GM19238 (cell line): ENCODE measurements at regions not wholly inside any gene's neighbourhood (a gene's known extent, or its start where the extent isn't known, plus 50 kb on each side); places are given as distances from the start of the nearest gene placed in this dataset.

ENCODE experiments used
- DNase-seq: peaks from one replicate; pipeline ENCODE4 v3.0.0; 2011; ENCODE audit warnings: low spot score; ENCODE audit not compliant: insufficient read length

DNA sequence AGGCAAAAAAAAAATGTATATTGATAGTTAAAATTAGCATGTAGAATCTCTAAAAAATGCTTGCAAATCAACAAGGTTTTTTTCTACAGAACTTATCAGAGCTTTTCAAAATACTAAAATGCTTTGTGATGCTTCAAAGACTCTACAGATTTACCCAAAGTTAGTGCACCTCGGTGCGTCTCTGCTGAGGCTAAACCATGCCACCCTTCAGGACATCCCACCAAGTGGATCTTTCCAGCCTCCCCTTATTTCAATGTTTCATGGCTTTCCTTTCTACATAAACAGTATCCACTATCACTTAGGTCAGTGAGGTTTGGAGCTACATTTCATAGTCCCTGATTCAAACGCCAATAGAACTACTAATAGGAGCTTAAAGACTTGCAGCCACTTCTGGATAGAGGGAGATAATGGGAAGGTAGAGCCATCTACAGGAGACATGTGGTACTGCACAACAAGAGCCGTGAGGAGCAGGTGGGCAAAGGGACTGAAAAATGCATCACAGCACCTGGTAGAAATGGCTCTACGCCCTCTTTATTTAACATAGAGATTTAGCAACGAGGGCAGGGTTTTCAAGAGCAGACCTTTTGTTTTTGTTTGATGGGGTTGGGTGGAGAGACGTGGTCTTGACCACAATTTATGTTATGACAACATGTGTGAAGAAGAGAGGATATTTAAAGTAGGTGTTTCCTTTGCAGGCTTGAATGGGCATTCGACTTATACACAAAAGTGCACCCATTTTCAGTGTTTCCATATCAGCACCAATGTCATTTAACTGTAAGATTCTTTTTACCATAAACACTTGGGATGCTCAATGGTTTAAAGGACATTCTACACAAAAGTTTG lies 56.1 kb upstream of the SLC35G4 start:
- DNase-seq: peak; percentile 40

DNA sequence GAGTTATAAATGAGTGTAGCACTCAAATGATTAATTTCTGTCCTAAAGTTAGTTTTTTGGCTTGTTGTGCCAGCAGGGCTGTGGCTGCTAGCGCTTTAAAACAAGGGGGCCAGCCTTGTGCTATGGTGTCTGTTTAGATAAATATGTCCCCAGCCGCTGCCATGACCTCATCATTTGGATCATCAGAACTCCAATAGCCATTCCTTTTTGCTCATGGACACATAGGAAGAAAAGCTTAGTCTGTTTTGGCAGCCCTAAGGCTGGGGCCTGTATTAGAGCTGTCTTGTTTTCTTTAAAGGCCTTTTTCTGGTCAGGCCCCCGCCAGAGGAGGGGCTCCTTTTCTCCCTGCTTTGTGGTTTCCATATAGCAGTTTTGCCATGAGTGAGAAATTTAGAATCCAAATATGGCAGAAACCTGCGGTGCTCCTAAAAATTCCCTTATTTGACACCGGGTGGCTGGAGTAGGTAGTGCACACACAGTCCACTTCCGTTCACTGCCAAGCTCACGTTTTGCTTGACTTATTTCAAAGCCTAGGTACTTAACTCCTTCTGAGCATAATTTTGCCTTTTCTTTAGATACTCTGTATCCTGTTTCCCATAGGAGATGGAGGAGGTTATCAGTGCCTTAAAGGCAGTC lies 60.4 kb upstream of the SLC35G4 start:
- no peak for DNase-seq

DNA sequence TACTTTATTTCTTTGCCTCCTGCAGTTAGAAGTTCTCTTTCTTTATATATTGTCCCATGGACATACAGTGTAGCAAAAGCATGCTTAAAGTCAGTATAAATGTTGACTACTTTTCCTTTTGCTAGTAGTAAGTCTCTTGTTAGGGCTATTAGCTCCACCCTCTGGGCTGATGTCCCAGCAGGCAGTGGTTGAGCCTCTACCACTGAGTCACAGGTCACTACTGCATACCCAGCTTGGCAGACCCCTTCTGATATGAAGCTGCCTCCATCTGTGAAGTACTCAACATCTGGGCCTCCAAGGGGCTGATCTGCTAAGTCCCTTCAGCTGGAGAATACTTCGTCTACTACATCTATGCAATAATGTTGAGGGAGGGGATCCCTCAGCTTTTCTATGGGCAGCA lies 61.0 kb upstream of the SLC35G4 start:
- DNase-seq: no peak

DNA sequence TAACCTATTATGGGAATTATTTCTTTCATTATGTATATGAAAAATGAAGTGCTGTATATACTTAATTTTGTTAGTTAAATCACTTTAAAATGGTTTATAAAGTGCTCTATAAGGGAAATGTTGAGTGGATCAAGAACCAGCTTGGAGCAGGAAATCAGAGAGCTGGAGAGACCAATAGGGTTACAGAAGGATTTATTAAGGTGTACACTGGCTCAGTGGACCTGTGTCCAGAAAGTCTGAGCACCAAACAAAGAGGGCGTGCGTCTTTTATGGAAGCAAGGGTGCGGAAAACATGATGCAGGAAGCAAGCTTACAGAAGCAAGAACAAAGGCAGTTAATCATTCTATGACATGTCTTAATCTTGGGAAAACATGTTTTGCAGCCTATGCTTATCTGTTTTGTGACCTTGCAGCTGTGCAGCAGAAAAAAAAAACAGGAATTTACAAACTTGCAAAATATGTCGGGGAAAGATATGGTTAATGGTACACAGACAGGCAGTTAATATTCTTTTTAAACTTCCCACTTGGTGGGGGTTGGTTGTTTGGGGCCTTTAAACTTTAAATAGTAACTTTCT lies 65.2 kb upstream of the SLC35G4 start:
- DNase-seq: no peak

DNA sequence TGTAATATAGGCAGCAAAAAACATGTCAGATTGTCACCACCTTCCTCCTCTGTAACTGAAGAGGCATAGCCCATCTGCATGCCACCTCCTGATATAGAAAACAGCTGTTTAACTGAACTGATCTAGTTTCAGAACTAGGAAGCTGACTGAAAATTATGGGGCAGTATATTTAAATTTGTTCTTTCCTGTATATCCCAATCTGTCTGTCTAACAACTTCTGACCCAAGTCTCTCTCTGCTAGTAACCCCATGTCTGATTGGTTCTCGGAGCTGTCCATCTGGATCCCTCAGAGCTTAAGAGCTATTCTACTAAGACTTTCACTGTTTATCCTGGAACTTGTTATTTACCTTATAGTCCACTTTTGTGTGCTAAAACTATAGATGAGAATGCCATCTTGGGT lies 68.2 kb upstream of the SLC35G4 start:
- DNase-seq: no peak

DNA sequence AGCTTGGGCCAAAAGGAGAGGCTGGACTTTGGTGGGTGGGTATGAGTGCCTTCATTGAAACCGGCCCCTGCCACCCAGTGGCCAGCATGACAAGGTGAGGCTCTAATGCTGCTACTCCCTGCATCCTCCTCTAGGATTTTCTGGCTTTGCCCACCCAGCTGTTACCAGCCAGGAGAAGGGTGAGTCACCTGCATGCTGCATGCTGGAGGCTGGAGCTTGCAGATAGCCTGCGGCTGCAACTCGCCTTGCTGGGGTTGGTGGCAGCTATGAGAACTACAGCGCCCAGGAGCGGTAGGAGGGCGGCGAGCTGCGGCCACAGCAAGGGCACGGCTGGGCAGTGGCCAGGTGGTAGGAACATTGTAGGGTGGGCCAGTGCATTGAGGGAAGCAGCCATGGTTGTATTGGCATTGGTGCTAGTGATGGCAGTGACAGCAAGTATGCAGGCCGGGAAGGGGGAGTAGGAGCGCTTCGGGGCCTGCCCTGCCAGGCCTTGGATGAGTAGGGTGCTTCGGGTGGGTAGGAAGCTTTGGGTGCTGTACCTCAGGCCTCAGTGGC lies 75.4 kb upstream of the SLC35G4 start:
- DNase-seq: no peak

DNA sequence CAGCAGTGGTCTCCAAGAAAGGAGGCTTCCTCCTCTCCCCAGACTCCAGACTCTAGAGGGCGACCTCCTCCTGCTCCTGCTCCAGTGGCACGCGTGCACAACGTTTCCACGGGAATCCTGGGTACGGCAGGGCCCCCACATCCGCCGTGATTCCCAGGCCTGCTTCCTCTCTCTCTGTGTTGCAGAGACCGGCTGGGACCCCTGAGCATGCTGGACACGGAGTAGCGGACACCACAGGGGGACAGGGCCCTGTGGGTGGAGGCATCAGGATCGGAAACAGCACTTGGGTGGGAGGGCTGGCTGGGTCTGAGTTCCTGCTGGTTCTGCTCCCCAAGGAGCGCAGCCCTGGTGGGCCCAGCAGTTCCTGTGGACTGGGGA lies 75.9 kb upstream of the SLC35G4 start:
- DNase-seq: no peak

DNA sequence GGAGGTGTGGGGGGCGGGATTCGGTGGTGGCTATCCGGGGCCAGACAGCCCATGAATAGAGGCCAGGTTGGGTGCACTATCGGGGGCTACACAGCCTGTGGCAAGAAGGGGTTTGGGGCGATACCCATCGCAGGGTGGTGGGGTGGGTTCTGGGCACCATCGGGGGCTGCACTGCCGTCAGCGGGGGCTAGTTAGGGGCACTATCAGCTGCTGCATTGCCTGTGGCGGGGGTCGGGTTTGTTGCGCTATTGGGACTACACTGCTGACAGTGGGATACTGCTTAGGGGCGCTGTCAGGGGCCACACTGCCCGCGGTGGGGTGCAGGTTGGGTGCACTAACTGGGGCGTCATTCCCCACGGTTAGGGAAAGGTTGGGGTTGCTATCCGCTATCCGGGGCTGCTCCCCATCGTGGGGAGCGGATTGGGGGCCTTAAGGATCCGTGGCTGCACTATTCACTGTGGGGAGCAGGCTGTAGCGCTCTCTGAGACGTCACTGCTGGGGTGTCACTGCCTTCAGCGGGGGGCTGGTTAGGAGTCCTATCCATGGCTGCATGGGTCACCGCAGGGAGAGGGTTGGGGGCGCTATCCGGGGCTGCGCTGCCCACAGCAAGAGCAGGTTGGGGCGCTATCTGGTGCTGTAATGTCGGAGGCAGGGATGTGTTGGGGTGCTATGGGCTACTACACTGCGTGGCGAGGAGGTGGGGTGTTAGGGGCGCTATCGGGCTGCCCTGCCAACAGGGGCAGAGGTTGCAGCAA lies 76.5 kb upstream of the SLC35G4 start:
- no peak for DNase-seq

DNA sequence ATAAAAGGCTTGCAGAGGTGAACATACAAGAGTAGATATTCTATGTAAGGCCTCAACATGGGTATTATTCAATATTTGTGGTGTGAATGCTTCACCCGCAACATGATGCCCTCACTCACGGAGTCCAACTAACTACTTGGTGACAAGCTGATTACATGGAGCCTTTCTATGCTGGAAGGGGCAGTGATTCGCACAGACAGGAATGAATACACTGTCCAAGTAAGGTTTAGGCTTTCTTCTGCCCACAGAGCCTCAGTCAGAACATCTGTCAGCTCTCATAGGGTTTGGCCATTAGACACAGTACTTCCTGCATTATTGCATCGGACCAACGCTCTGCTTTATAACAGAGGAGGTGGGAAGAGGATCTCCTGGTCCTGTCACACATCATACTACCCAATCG lies 80.3 kb upstream of the SLC35G4 start:
- DNase-seq: no peak

DNA sequence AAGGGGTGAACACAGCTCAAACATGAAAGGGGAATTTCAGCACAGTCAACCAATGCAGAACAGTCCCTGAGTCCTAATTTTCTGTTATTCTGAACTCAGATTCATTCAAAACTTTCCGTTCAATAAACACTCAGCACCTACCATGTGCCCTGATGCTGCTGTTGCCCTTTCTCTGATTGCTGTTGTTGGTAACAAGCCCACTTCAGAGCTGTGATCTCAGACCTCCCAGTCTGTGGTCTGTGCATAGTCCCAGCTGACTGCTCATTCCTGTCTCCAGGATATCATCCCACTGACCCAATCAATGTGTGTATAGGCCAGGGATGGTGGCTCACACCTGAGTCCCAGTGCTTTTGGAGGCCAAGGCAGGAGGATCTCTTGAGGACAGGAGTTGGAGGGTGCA lies 82.7 kb upstream of the SLC35G4 start:
- no peak for DNase-seq

DNA sequence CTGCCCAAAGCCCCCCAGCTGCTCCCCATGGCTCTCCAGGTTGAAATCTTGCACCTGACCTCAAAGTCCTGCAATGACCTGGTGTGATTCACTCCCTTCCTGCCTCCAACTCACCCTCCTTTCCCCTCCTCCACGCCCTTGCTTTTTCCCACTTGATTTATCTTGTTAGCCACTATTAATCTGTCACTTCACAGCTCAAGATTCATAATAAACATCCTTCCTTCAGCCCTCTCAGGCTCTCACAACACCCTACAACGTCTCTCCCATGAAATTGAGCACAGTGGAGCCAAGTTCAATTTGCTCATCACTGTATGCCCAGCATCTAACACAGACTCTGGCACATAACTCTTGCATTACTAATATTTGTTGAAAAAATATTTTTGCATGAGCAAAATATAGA lies 85.6 kb upstream of the SLC35G4 start:
- DNase-seq: no peak

DNA sequence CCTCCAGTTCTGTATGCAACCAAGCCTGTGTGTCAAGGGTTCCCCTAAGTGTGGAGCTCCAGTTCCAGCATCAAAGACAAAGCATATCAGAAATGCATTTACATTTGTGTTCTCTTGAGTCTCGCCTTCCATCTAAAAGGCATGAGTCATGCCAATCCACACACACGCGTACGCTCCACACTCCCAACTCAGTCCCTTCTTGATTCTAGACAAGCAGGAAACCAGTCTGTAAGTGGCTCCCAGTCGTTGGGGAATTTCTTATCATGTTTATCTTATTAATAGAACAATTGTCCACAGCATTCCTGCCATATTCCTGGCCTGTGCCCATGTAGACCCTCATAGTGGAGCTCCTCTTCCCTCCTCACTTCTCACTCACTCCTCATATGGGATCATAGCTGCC lies 86.4 kb upstream of the SLC35G4 start:
- DNase-seq: no peak

DNA sequence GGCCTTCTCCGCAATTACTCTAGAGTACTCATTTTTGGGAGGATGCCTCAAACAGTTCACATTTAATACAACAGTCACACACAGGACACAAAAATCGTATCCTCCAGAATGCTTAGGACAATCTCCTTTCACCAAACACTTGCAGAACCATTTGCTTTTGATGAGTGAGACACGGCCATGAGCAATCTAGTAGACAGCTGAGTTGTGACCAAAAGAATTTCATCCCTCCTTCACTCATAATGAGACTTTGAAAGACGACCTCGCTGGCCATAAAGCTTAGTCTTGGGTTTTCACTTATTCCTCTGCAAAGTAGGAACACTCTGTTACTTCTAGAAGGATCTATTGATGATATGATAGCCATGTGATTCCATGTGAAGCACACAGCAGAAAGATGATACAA lies 87.5 kb upstream of the SLC35G4 start:
- DNase-seq: no peak

DNA sequence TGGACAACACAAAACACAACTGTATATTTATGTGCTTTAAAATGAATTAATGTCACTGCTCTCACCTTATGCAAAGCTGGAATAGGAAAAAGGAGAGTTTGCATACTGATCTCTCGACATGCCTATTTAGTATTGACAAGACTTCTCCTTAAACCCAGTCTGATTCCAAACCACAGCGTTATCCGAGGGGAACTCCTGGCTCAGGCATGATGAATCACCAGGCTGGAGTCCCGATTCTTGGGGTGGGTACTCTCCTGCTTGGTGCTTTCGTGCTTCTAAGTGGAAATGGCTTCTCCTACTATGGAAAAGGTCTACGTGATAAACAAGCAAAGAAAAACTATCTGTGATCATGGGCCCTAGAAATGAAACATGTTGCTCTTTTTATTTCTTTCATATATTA lies 88.9 kb upstream of the SLC35G4 start:
- no peak for DNase-seq

DNA sequence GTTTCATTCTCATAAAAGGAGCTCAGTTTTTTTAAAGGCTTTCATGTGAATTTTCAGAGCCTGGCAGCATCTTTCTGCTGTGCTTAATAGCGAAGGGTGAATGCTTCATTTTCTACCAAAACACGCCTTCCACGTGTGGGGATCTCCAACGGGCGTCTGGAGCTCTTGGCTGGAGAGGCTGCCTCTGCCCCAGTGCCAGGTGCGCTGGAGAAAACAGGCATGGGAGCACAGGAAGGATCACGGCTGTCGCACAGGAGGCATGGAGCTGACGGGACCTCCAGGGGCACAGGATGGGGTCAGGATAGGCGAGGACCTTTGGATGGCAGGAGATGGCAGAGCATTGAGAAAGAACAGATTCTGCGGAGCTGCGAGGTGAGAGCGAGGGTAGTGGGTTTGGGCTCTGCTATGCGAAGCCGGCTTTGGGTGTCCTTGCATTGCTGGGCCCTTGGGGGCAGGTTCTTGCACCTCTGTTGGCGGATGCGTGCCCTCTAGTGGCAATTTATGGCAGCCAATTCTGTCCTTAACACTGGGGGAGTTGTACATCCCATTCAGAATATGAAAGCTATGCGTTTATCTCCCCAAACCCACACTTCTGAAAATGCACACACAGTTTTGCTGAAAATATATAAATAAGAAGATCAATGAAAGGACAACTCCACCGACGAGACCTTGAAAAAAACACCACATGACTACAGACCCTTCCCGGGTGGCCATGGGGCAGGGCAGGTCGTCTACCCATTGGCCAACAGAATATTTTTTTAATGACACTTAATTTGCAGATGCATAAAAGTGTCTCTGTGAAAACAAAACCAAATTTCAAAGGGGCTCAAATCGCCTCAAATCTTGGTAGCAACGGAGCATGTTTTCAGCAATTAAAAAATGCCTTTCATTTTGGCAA lies 90.4 kb upstream of the SLC35G4 start:
- peak; percentile 57 for DNase-seq

DNA sequence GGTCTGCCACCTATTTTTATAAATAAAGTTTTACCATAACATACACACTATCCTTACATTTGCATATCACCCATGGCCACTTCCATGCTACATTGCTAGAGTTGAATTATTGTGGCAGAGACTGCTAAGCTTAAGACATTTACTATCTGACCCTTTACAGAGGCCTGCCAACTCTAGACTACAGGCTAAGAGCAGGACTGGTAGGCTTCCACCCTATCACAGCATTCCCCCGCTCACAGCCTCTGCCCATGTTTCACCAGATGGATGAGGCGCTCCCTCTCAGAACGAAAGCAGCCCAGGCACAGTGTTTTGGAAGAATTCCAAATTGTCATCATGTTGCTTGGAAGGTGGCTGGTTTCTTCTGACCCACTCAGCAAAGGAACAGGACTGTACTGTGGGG lies 91.7 kb upstream of the SLC35G4 start:
- no peak for DNase-seq

DNA sequence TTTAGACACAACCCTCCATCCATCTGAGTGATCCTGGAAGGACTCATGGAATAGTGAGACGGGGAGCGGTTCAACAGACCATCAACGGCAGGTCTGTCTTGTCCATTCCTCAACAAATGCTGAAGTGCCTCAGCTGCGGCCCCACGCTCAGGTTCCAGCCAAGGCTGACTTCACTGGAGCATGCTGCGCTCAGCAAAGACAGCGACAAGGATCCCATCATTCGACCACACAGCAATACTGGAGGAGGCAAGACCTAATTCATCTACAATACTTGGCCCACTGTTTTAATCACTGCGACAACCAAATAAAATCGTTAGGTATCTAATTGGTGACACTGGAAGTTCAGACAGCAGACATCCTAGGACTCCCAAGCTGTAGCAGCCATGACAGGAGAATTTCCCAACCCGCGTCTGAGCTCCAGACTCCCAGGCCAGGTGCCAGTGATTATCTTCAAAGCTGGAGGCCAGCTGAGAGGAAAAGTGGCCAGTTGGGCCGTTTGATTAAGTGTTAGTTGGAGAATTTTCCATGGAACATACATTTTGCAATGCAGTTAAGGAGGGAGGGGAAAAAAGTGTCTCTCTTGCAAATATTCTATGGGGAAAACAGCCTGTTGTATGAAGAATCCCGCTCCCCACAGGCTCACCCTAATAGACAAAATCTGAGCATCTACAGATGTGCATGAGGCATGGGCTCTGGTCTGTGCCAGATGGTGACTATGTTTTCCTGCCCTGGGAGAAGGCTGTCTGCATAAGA lies 92.5 kb upstream of the SLC35G4 start:
- DNase-seq: no peak

DNA sequence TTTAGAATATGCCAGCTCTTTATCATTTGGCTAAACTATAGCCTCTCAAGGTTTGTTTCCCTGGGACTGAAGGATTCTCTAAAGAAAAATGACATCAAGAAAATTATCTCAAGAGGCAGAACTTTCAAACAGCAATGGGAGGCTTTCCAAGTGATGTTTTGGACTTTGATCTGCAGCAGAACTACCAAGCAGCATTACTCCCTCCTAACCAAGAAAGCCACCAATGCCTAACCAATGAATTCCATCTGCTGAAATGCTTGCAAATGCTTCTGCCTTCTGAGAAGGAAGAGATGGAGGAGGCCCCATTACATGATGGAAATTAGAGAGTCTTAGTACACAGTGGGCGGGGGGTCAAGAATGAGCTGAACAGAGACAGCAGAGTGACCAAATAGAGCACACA lies 95.1 kb upstream of the SLC35G4 start:
- DNase-seq: no peak

DNA sequence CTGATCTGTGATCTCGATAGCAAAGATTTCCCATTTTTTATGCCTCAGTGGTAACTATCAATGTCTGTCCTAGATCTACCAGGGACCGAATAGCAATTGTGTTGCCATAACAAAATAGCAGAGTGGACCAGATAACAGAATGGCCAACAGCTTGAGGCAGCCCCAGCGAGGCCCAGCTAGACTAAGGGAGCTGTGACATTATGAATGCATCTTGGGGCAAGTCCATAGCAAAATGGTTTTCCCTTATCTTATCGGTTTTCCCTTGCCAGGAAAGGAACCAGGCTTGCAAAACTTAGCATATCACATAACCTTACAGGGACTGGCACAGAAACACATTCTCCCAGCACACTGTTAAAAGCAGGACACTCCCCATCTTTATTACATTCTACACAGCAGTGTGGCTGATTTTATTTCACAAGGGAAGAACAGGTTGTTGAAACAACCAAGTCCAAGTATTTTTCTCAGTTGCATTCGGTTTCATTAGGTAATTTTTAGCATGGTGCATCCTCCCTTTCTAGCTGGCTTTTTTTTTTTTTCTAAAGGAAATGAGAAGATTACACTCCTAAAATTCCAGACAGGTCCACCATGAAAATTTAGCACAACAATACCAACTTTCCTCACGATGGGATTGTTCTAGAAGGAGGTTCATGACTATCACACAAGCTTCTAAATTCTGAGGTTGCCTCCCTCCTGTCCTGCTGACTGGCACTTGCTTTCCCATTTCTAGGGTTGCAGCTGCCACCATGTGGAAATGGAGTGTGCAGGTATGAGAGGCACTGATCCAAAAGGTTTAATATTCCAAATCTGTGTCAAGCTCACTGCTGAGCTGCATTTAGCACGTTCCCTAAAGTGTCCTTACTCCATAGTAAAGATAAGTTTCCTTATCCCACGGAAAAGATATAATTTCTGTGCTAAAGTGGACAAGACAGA lies 97.0 kb upstream of the SLC35G4 start:
- DNase-seq: no peak
